ENCODE measurements at regions not wholly inside any gene's neighbourhood (a gene's known extent, or its start where the extent isn't known, plus 50 kb on each side); places are given as distances from the start of the nearest gene placed in this dataset.

DNA sequence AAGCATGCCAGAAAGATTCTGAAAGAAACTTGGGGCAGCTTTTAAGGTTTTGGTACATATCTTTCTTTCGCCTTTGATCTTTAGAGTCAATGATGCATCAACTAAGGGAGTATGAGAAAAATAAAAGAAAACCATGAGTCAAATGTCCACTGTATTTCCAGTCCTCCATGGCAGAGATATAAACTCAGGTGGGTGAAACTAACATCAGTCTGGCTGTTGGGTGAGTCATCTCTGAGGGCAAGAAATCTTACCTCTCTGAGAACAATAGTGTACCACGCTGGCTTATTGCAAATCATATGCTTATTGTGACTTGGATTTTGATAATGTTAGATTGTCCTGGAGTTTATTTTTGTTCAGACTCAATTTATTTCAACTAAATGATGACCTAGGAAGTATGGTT, 521.0 kb downstream of the PLCL1 start:
- 82 to 94% (median 83%) methylated on average over 2 of the region's 2 CpGs for WGBS, 4 donors
- DNase-seq: no peak
- H3K27ac ChIP-seq: no peak overlapping the region
- H3K9me3 ChIP-seq (replicated peaks in 1 of 3): no peaks in the 10 kb centered on the region
- peaks cover 9% of the 10 kb centered on the region for H3K27me3 ChIP-seq
- H3K4me1 ChIP-seq (replicated peaks in 1 of 2): no peaks in the 10 kb centered on the region
- no peaks in the 10 kb centered on the region for H3K36me3 ChIP-seq (replicated peaks in 1 of 2)
- intact Hi-C loops (cut with DNase I): no loop called here
- TF ChIP-seq, protein P1, sequence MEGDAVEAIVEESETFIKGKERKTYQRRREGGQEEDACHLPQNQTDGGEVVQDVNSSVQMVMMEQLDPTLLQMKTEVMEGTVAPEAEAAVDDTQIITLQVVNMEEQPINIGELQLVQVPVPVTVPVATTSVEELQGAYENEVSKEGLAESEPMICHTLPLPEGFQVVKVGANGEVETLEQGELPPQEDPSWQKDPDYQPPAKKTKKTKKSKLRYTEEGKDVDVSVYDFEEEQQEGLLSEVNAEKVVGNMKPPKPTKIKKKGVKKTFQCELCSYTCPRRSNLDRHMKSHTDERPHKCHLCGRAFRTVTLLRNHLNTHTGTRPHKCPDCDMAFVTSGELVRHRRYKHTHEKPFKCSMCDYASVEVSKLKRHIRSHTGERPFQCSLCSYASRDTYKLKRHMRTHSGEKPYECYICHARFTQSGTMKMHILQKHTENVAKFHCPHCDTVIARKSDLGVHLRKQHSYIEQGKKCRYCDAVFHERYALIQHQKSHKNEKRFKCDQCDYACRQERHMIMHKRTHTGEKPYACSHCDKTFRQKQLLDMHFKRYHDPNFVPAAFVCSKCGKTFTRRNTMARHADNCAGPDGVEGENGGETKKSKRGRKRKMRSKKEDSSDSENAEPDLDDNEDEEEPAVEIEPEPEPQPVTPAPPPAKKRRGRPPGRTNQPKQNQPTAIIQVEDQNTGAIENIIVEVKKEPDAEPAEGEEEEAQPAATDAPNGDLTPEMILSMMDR (IDR thresholded peaks at IDR 0.05): no peak
- TF ChIP-seq POLR2A (IDR thresholded peaks at IDR 0.05): no peak
- H3K4me3 ChIP-seq: no peak overlapping the region

DNA sequence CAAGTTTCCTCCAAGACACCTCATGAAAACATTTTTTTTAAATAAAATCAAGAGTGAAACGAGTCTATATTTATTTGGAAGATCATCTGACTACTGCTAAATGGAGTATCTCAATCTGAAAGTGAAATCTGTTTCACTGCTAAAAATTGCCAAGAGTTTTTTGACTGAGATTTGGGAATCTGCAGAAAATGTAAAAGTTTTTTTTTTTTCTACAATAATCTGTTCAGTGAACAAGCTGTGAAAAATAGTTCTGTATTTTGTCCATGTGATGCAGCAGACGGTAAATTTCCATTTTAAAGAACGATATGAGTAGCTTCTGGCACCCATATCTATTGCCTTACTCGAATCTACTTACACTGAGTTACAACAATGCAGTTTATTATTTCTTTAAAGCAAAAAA, 519.7 kb downstream of the PLCL1 start:
- peaks cover 12% of the 10 kb centered on the region for H3K27me3 ChIP-seq
- no peak for DNase-seq
- no peaks in the 10 kb centered on the region for H3K36me3 ChIP-seq (replicated peaks in 1 of 2)
- intact Hi-C loops (cut with DNase I): no loop called here
- H3K4me3 ChIP-seq: no peak overlapping the region
- TF ChIP-seq POLR2A (IDR thresholded peaks at IDR 0.05): no peak
- TF ChIP-seq, protein P1 (IDR thresholded peaks at IDR 0.05): no peak
- no peaks in the 10 kb centered on the region for H3K9me3 ChIP-seq (replicated peaks in 1 of 3)
- no peaks in the 10 kb centered on the region for H3K4me1 ChIP-seq (replicated peaks in 1 of 2)
- H3K27ac ChIP-seq: no peak overlapping the region
- WGBS, 4 donors: 63 to 76% (median 73%) methylated on average over 4 of the region's 4 CpGs

DNA sequence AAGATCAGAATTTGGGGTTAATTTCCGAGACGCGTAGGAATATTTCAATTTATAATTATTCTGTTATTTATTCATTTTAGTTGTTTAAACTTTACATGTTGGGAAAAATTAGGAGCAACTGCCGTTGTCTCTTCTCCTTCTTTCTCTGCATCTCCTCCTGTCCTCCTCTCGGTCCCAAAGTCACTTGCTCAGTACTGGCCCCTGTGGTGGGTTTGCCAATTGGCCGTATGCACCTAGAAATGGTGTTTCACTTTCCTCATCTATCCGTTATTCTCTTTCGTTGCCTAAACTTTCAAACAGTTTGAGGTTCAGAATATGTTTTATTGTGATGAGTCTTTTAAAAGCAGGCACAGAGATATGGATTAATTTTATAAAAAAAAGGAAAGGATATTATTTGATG, 517.9 kb downstream of the PLCL1 start:
- TF ChIP-seq POLR2A (IDR thresholded peaks at IDR 0.05): no peak
- TF ChIP-seq, protein P1 (IDR thresholded peaks at IDR 0.05): no peak
- WGBS, 4 donors: 72 to 79% (median 78%) methylated on average over 8 of the region's 8 CpGs
- Histone ChIP-seq H3K27ac (no peak overlapping the region), H3K9me3 (replicated peaks in 1 of 3) (no peaks in the 10 kb centered on the region), H3K4me3 (no peak overlapping the region), H3K27me3 (peaks cover 24% of the 10 kb centered on the region), H3K36me3 (replicated peaks in 1 of 2) (no peaks in the 10 kb centered on the region), H3K4me1 (replicated peaks in 1 of 2) (no peaks in the 10 kb centered on the region)
- intact Hi-C loops (cut with DNase I): no loop called here
- DNase-seq: no peak

DNA sequence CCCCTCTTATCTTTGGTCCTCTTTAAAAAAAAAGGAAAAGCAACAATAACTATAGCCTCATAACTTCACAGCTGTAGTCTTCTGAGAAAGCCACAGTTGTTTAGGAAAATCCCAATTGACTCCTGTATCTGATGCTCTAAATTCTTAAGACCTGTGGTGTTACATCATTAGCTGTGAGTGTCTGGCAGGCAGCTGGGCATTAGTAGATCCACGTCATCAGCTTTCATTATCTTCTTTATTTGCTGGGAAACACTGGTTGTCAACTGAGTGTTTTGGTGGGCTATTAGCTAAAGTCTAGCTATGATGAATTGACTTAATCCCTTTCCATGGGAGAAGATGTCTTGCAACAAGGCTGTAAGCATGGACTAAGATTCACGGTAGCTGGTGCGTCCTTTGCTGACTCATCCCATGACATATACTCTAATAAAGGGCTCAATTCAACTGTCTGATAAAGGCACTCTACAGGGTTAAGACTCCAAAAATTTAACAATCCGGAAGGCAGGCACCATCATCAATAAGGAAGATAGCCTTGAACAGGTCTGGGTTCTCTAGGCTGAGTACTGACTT, 517.2 kb downstream of the PLCL1 start:
- Histone ChIP-seq H3K27me3 (peaks cover 24% of the 10 kb centered on the region), H3K4me1 (replicated peaks in 1 of 2) (no peaks in the 10 kb centered on the region), H3K27ac (no peak overlapping the region), H3K4me3 (no peak overlapping the region), H3K36me3 (replicated peaks in 1 of 2) (no peaks in the 10 kb centered on the region), H3K9me3 (replicated peaks in 1 of 3) (no peaks in the 10 kb centered on the region)
- WGBS, 4 donors: 62 to 63% (median 63%) methylated on average over 4 of the region's 4 CpGs
- TF ChIP-seq POLR2A (IDR thresholded peaks at IDR 0.05): no peak
- TF ChIP-seq, protein P1 (IDR thresholded peaks at IDR 0.05): no peak
- DNase-seq: no peak
- intact Hi-C loops (cut with DNase I): no loop called here
